ENCODE measurements at regions not wholly inside any gene's neighbourhood (a gene's known extent, or its start where the extent isn't known, plus 50 kb on each side); places are given as distances from the start of the nearest gene placed in this dataset.
A peak's percentile ranks its signal among the peaks of the same experiment; 100 is the strongest.

DNA sequence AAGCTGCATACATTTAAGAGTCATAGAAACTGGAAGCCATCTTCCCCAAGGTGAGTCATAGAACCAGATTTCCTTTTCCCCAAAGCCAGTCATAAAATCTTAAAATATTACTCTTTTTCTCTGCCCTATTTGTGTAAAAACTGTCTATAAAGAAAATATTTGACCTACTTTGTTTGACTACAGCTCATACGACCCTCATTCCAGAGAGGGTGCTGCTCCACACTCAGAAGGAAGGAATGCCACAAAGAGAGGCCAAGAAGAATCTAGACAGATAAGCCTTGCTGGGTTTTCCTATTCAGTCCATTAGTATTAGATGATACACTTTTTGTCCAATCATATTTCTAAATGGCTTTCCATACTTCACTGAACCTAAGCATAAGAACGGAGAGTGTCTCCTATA, 671.6 kb upstream of the SGO1 start:
- H3K36me3 ChIP-seq (ENCODE audit: control insufficient read depth in 2 of 4, insufficient read depth in 4 of 4, low read length in 3 of 4), result no peaks in the 10 kb centered on the region
- DNase-seq (ENCODE audit: low read depth in 1 of 2, low spot score in 2 of 2), result no peak
- no peak overlapping the region for H3K4me3 ChIP-seq (ENCODE audit: extremely low read depth in 1 of 4, insufficient read depth in 2 of 4, low read depth in 3 of 4, low read length in 4 of 4)
- 88% methylated on average over 2 of the region's 2 CpGs; no CpG with 5 or more reads in 1 of the 2 experiments for WGBS, 2 experiments (ENCODE audit: extremely low coverage in 1 of 2, insufficient coverage in 1 of 2, insufficient read length in 1 of 2, insufficient replicate concordance in 2 of 2, low coverage in 1 of 2, low lambda C conversion rate in 2 of 2, missing lambda C conversion rate in 1 of 2)
- peak overlapping the region; percentile 18 for H2BK120ac ChIP-seq (replicated peaks; ENCODE audit: low read depth, low read length)
- POLR2A ChIA-PET (ENCODE audit: partially characterized antibody), result no interaction called here
- H3K9ac ChIP-seq (replicated peaks in 1 of 4; ENCODE audit: extremely low read depth in 1 of 4, low read depth in 3 of 4, low read length in 3 of 4), result no peak overlapping the region
- no peaks in the 10 kb centered on the region for H4K20me1 ChIP-seq (replicated peaks in 1 of 2; ENCODE audit: control insufficient read depth in 1 of 2, insufficient read depth in 2 of 2, low read length in 2 of 2)
- H2BK20ac ChIP-seq (ENCODE audit: low read length), result no peak overlapping the region
- H4K8ac ChIP-seq (ENCODE audit: extremely low read depth, insufficient read depth, low read length), result no peak overlapping the region
- H3K23me2 ChIP-seq (ENCODE audit: low read depth, low read length), result no peaks in the 10 kb centered on the region
- no peak overlapping the region for H3K56ac ChIP-seq (replicated peaks; ENCODE audit: insufficient read length, low read depth, low read length)
- no peak overlapping the region for H3K4ac ChIP-seq (replicated peaks; ENCODE audit: insufficient read length, low read depth, low read length)
- H3K79me2 ChIP-seq (ENCODE audit: control insufficient read depth in 1 of 2, insufficient read depth in 2 of 2, low read length in 2 of 2), result no peaks in the 10 kb centered on the region
- peaks cover 0 to 9% (median 3%) of the 10 kb centered on the region in 4 experiments; a peak in 2 of 7 replicates for H3K4me1 ChIP-seq (replicated peaks in 1 of 4; ENCODE audit: control insufficient read depth in 3 of 4, insufficient read depth in 4 of 4, low read length in 3 of 4)
- H2AK5ac ChIP-seq (ENCODE audit: low read depth, low read length), result no peak overlapping the region
- no peak overlapping the region for H3K14ac ChIP-seq (ENCODE audit: insufficient read length)
- H3K23ac ChIP-seq (ENCODE audit: insufficient read length), result no peak overlapping the region
- H3K27me3 ChIP-seq (replicated peaks in 1 of 4; ENCODE audit: control insufficient read depth in 3 of 4, extremely low read depth in 1 of 4, insufficient read depth in 3 of 4, low read length in 3 of 4), result no peaks in the 10 kb centered on the region; a peak in 2 of 7 replicates
- H2BK5ac ChIP-seq (ENCODE audit: low read depth, low read length), result no peak overlapping the region
- no peak for FAIRE-seq
- H3K79me1 ChIP-seq (ENCODE audit: low read depth, low read length), result no peaks in the 10 kb centered on the region
- H4K91ac ChIP-seq (replicated peaks; ENCODE audit: insufficient read length, low read length), result no peak overlapping the region
- no peak overlapping the region for H2AFZ ChIP-seq (ENCODE audit: low read length)
- no peak overlapping the region for H3K27ac ChIP-seq (ENCODE audit: low read depth, low read length)
- CTCF ChIA-PET (ENCODE audit: partially characterized antibody), result interaction anchor here (0.8 kb wide), 1 partner anchor 314 kb away, joined by 3 read pairs; no protein-coding TSS in a partner anchor
- no peak overlapping the region for H2BK12ac ChIP-seq (ENCODE audit: low read depth, low read length)
- no peak overlapping the region for H2BK15ac ChIP-seq (ENCODE audit: low read length)
- TF ChIP-seq KDM4A (IDR thresholded peaks at IDR 0.05; ENCODE audit: low read depth, low read length, severe bottlenecking), result no peak
- no peak for TF ChIP-seq SAP30 (IDR thresholded peaks at IDR 0.05; ENCODE audit: insufficient read depth, insufficient replicate concordance, low read length)
- TF ChIP-seq SRF (IDR thresholded peaks at IDR 0.05; ENCODE audit: low read depth, low read length), result no peak
- H3K9me3 ChIP-seq (ENCODE audit: insufficient read depth in 2 of 2, low read depth in 1 of 2, low read length in 1 of 2), result no peaks in the 10 kb centered on the region
- no peak overlapping the region for H3K4me2 ChIP-seq (ENCODE audit: insufficient read depth in 1 of 2, low read depth in 2 of 2, low read length in 2 of 2)
- no peak overlapping the region for H4K5ac ChIP-seq (ENCODE audit: insufficient read length, low read depth, low read length)
- no peak overlapping the region for H3K18ac ChIP-seq (ENCODE audit: extremely low read depth, low read length)
